LNCAP (cell line): ENCODE measurements at regions not wholly inside any gene's neighbourhood (a gene's known extent, or its start where the extent isn't known, plus 50 kb on each side); places are given as distances from the start of the nearest gene placed in this dataset.

Experiments
- CTCF ChIP-seq: fragments of 450-650 bp; IDR thresholded peaks from 2 replicates; pipeline ENCODE4 v1.5.1; 2017; ENCODE audit warnings: mild to moderate bottlenecking

DNA sequence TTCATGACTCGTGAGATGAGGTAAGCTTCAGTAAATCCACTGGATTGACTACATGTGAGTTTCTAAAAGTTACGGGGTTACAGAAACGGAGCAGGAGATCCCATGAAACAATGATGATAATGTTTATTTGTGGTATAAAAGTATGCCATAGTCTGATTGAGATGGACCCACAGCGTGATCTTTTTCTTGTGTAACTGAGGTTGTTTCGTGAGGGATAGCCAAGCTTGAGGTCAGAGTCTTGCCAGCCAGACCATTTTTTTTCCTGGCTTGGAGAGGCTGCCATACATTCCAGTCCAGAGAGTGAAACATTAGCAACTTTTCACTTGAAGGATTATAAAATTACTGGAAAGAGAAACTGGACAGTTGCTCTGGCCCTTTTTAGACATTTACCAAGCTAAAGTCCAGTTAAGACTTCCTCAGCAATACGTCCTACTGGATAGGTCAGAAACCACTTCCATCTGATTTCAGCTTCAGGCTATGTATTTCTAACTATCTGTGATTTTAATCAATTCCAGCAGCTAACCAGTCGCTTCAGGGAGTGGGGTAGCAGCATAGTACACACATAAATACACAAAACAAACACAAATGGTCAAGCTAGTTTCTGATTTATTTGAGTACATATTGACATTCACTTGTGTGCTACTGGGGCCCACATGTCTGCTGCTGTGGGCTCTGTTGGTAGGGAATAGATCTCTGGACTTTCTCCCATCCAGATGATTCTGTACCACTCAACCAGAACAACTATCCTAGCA, 194.6 kb downstream of the POSTN start:
- no peak for TF ChIP-seq CTCF

- no peak for TF ChIP-seq CTCF
Observed at GRCh38 chr13:37401721-37402120, 196.8 kb downstream of the POSTN start.

- TF ChIP-seq CTCF = no peak
Observed at GRCh38 chr13:37397535-37397934, 201.0 kb downstream of the POSTN start.

DNA sequence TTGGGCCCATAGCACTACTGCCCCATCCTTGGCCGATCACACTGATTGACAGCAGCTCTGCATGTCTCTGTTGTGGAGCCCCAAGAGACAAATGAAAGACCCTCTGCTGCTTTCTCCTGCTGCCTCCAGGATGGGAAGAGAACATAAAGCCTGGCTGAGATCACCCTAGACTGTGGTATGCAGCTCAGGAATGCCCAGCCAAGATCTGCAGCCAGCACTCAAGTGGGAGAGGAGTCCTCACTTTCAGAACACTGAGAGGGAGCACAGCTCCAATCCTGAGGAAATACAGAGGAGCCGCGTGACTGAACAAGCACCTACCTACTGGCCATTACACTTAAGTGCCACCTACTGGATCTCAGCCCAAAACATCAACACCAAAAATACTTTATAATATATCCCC, 203.0 kb downstream of the POSTN start:
- no peak for TF ChIP-seq CTCF

DNA sequence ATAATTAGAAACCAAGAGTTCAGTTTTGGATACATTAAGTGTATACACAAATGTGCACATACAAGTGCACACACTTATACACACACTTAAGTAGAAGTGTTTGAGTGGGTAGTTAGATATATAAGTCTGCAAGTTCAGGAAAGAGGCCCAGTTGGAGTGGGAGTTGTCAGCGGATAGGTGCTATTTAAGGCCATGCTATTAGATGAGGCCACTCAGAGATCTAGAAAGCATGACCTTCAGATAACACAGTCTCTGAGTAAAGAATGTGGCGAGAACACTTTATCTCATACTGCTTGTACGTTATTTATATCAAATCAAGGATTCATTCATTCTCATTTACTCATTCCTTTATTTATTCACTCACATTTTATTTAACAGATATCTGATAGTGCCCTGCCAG, 206.2 kb downstream of the POSTN start:
- no peak for TF ChIP-seq CTCF

DNA sequence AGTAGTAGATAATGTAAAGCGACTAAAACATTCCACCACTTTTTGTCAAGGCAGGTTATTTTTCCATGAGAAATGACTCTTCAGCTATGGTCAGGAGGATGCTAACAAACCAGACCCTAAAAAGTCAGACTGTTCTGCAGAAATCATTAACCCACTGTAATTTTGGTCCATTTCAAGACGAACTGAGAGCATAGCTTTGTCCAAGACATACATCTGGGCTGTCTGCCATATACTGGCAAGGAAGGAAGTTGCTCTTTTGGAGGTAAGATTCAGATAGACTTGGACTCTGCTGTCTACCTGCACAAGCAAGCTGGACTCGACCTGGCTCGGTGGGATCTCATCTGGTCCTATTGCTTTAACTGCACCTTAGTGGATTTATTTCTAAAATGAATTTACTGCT, 207.8 kb downstream of the POSTN start:
- no peak for TF ChIP-seq CTCF

GRCh38 chr13:37385956-37386670, 212.5 kb downstream of the POSTN start:
- TF ChIP-seq CTCF = no peak
